Prostate gland (tissue), 2 donors: ENCODE measurements at regions not wholly inside any gene's neighbourhood (a gene's known extent, or its start where the extent isn't known, plus 50 kb on each side); places are given as distances from the start of the nearest gene placed in this dataset.

Experiments
- DNase-seq: peaks from one replicate; pipeline ENCODE4 v3.0.0-alpha.2; 2019; ENCODE audit warnings: low spot score
- H3K27ac ChIP-seq, 2 donors: fragments of 200-600 bp; sonication (generic); 2 replicates each; pipeline ENCODE4 v1.5.1; 2017 to 2019
- H3K27me3 ChIP-seq: fragments of 200-600 bp; sonication (generic); replicated peaks from 2 replicates; pipeline ENCODE4 v1.5.1; 2019; ENCODE audit not compliant: insufficient read depth
- H3K36me3 ChIP-seq, 2 donors: fragments of 200-600 bp; sonication (generic); 1 replicate in 1 of 2; 2 replicates in 1 of 2; pipeline versions ENCODE4 v1.5.1 to v1.8.1; 2017 to 2019
- H3K4me1 ChIP-seq: fragments of 200-600 bp; sonication (generic); replicated peaks from 2 replicates; pipeline ENCODE4 v1.5.1; 2019
- H3K4me3 ChIP-seq, 2 donors: fragments of 200-600 bp; sonication (generic); 2 replicates each; pipeline ENCODE4 v1.5.1; 2017 to 2019
- H3K9me3 ChIP-seq: fragments of 200-600 bp; sonication (generic); 2 replicates; pipeline ENCODE4 v1.5.1; 2017
- POLR2A ChIP-seq: fragments of 450-650 bp; IDR thresholded peaks from one replicate; pipeline ENCODE4 v1.6.1; 2016; ENCODE audit warnings: antibody characterized with exemption, mild to moderate bottlenecking
- POLR2AphosphoS5 ChIP-seq: sonication (generic); formaldehyde crosslinking; IDR thresholded peaks from one replicate; pipeline ENCODE4 v1.6.1; 2017; ENCODE audit warnings: antibody characterized with exemption
- WGBS: methylation state at CpG from one replicate; pipeline ENCODE4 v1.1.5; 2018; 5-methylcytosine and 5-hydroxymethylcytosine counted together
- intact Hi-C: fragments of 100-400 bp; cut with DNase I; formaldehyde crosslinking; loops from one replicate; pipeline ENCODE4 v1.14.2; 2022
- TF ChIP-seq, protein P1 (sequence below), 4 experiments: fragments of 200-600 bp in 2 of 4; fragments of 450-650 bp in 2 of 4; sonication (generic) in 2 of 4; IDR thresholded peaks; 1 replicate in 3 of 4; 2 replicates in 1 of 4; pipeline ENCODE4 v1.5.1; 2016 to 2019; ENCODE audit warnings: antibody characterized with exemption in 4 of 4, mild to moderate bottlenecking in 2 of 4, moderate library complexity in 2 of 4

DNA sequence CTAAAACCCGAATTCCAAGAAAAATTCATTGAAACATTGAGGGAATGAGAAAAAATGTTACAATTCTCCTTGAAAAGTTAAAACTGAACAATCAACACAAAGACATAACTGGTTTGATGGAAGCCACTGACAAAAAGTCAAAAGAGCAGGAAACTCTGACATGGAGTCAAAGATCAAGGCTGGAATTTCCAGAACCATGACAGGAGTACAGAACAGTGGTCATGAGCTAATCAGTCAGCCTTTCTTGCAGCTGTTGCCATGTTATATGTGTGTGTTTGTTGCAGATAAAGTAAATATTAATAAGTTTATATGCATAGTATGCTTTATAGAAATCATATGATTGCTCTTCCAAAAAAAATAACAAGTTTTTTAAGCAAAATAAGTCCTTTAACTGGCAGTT lies 184.7 kb upstream of the HCCS start:
- Histone ChIP-seq H3K27me3 (no peaks in the 10 kb centered on the region), H3K27ac (no peak overlapping the region), H3K36me3 (no peaks in the 10 kb centered on the region), H3K4me1 (no peaks in the 10 kb centered on the region), H3K9me3 (no peaks in the 10 kb centered on the region), H3K4me3 (no peak overlapping the region)
- intact Hi-C loops = no loop called here
- DNase-seq = no peak
- WGBS = 69% methylated on average over 1 of the region's 1 CpG
- TF ChIP-seq POLR2AphosphoS5 (no peak), POLR2A (no peak)
- TF ChIP-seq, protein P1, sequence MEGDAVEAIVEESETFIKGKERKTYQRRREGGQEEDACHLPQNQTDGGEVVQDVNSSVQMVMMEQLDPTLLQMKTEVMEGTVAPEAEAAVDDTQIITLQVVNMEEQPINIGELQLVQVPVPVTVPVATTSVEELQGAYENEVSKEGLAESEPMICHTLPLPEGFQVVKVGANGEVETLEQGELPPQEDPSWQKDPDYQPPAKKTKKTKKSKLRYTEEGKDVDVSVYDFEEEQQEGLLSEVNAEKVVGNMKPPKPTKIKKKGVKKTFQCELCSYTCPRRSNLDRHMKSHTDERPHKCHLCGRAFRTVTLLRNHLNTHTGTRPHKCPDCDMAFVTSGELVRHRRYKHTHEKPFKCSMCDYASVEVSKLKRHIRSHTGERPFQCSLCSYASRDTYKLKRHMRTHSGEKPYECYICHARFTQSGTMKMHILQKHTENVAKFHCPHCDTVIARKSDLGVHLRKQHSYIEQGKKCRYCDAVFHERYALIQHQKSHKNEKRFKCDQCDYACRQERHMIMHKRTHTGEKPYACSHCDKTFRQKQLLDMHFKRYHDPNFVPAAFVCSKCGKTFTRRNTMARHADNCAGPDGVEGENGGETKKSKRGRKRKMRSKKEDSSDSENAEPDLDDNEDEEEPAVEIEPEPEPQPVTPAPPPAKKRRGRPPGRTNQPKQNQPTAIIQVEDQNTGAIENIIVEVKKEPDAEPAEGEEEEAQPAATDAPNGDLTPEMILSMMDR (IDR thresholded peaks at IDR 0.05) = no peak

DNA sequence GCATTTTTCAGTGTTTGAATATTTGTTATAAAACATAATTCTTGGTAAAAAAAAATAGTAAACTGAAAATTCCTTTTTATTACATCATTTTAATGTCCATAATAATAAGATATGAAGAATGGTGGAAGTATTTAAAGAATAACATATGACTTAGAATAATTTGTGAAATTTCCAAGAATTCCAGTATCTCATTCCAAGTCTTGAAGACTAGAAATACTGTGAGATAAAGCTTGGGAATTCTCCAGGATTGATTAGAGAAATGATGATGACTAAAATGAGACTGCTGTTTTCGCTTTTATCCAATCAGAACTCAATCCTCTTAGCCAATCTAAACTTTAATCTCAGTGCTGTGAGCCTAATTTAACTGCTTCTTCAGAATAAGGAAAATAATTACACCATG lies 184.2 kb upstream of the HCCS start:
- no peaks in the 10 kb centered on the region for H3K9me3 ChIP-seq
- H3K27me3 ChIP-seq = no peaks in the 10 kb centered on the region
- H3K36me3 ChIP-seq = no peaks in the 10 kb centered on the region
- intact Hi-C loops = no loop called here
- no peak for DNase-seq
- TF ChIP-seq POLR2A (no peak), POLR2AphosphoS5 (no peak)
- TF ChIP-seq, protein P1 (IDR thresholded peaks at IDR 0.05) = no peak
- no peak overlapping the region for H3K27ac ChIP-seq
- 93% methylated on average over 1 of the region's 1 CpG for WGBS
- H3K4me1 ChIP-seq = no peaks in the 10 kb centered on the region
- no peak overlapping the region for H3K4me3 ChIP-seq

DNA sequence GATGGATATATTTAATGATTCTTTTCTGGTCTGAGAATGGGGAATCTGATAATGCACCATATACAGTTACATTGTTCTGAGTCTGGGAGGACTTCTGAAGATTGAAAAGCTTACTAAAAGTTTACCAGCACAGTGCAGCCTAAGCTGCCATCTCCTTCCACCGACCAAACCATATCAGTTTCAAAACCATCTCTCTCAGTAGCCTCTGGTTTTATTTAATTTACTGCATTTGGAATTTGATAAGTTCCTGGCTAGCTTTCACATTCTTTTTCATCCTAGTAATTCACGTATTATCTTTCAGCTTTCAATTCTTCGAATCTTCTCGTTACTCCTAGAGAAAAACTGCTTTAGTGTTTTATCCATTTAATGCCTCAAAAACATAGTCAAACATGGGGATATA lies 181.4 kb upstream of the HCCS start:
- H3K4me3 ChIP-seq = no peak overlapping the region
- DNase-seq = no peak
- H3K27ac ChIP-seq = no peak overlapping the region
- WGBS = 65% methylated on average over 4 of the region's 4 CpGs
- no peaks in the 10 kb centered on the region for H3K36me3 ChIP-seq
- H3K9me3 ChIP-seq = no peaks in the 10 kb centered on the region
- intact Hi-C loops = no loop called here
- no peaks in the 10 kb centered on the region for H3K4me1 ChIP-seq
- no peaks in the 10 kb centered on the region for H3K27me3 ChIP-seq
- no peak for TF ChIP-seq POLR2A
- no peak for TF ChIP-seq POLR2AphosphoS5
- TF ChIP-seq, protein P1 (IDR thresholded peaks at IDR 0.05) = no peak

DNA sequence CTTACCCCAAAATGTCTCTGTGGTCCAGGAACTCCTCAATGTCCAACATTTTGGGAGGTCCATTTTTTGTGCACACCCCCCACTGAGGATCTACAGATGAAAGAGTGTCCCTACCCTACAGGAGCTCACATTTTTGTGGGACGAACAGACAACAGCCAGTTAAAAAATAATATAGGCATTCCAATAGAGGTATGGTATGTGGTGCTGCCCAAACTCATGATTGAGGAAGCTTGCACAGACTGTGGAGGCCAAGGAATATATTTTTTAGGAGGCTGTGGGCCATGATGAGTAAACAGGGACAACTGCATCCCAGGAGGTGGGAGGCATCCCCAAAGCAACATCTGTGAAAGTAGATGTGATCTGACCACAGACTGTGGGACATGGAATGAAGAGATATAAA lies 181.0 kb upstream of the HCCS start:
- H3K27ac ChIP-seq = no peak overlapping the region
- no peaks in the 10 kb centered on the region for H3K27me3 ChIP-seq
- no peaks in the 10 kb centered on the region for H3K4me1 ChIP-seq
- H3K4me3 ChIP-seq = no peak overlapping the region
- no peaks in the 10 kb centered on the region for H3K9me3 ChIP-seq
- 86% methylated on average over 1 of the region's 1 CpG for WGBS
- TF ChIP-seq, protein P1 (IDR thresholded peaks at IDR 0.05) = no peak
- no peak for TF ChIP-seq POLR2A
- TF ChIP-seq POLR2AphosphoS5 = no peak
- DNase-seq = no peak
- intact Hi-C loops = no loop called here
- H3K36me3 ChIP-seq = no peaks in the 10 kb centered on the region

DNA sequence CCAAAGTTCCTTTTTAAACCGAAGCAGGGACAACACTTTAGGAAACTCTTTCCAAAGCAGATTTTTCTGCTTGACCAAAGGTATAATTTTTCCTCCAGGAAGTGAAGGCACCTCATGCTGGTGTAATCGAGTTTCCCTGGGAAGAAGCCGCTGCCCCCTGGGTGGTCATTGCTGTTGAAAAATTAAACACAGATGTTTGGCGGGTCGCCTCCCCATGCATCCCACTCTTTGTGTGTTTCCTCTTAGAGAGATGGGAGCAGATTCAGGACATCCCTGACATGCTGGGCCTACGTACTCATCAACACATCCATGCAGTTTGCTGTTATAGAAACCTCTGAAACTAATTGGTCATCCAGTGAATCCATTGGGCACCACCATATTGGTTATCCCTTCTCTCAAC lies 179.2 kb upstream of the HCCS start:
- no peak for TF ChIP-seq POLR2AphosphoS5
- TF ChIP-seq, protein P1 (IDR thresholded peaks at IDR 0.05) = no peak
- no peak for TF ChIP-seq POLR2A
- H3K27me3 ChIP-seq = no peaks in the 10 kb centered on the region
- no peaks in the 10 kb centered on the region for H3K36me3 ChIP-seq
- no peak for DNase-seq
- H3K9me3 ChIP-seq = no peaks in the 10 kb centered on the region
- WGBS = 88% methylated on average over 6 of the region's 6 CpGs
- no peak overlapping the region for H3K4me3 ChIP-seq
- H3K27ac ChIP-seq = no peak overlapping the region
- intact Hi-C loops = no loop called here
- no peaks in the 10 kb centered on the region for H3K4me1 ChIP-seq
